Right lobe of liver (tissue), 4 donors: ENCODE measurements at regions not wholly inside any gene's neighbourhood (a gene's known extent, or its start where the extent isn't known, plus 50 kb on each side); places are given as distances from the start of the nearest gene placed in this dataset.

Source experiments
- CTCF ChIP-seq, 4 donors: fragments of 200-600 bp in 3 of 4; fragments of 450-650 bp in 1 of 4; IDR thresholded peaks; one replicate each; pipeline versions ENCODE4 v1.5.1 to v1.8.0; 2016 to 2022; ENCODE audit warnings: antibody characterized with exemption in 4 of 4, mild to moderate bottlenecking in 2 of 4
- POLR2A ChIP-seq: fragments of 450-650 bp; IDR thresholded peaks from one replicate; pipeline ENCODE4 v1.6.1; 2017; ENCODE audit warnings: antibody characterized with exemption, mild to moderate bottlenecking
- donor health status: DM: no; HTN: no; CAD: no.
- donor health status: DM: no; HTN: no; CAD: no.
- donor health status: DM: no; HTN: yes; CAD: no.

DNA sequence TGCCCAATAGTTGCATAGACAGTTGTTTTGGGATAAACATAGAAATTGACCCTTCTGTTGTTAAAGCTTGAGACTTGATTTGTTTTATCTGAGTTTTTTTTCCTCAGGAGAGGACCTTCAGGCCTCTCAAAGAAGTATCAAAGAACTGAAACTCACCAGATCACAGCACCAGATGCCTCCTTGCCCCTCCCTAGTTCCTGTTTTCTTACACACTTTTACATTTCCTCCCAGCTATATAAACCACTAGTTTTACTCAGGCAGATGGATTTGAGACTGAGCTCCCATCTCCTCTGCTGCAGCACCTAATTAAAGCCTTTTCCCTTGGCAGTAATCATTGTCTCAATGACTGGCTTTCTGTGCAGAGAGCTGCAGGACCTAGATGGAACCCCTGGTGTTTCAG, 150.6 kb upstream of the NRG3 start:
- TF ChIP-seq CTCF (IDR thresholded peaks at IDR 0.05) (no peak), POLR2A (no peak)
